IPS DF 4.7 (cell line): ENCODE measurements at regions not wholly inside any gene's neighbourhood (a gene's known extent, or its start where the extent isn't known, plus 50 kb on each side); places are given as distances from the start of the nearest gene placed in this dataset.

Source experiments
- DNase-seq: peaks from one replicate; pipeline ENCODE4 v3.0.0-alpha.2; 2013; ENCODE audit warnings: low spot score; ENCODE audit errors: extremely low read depth

DNA sequence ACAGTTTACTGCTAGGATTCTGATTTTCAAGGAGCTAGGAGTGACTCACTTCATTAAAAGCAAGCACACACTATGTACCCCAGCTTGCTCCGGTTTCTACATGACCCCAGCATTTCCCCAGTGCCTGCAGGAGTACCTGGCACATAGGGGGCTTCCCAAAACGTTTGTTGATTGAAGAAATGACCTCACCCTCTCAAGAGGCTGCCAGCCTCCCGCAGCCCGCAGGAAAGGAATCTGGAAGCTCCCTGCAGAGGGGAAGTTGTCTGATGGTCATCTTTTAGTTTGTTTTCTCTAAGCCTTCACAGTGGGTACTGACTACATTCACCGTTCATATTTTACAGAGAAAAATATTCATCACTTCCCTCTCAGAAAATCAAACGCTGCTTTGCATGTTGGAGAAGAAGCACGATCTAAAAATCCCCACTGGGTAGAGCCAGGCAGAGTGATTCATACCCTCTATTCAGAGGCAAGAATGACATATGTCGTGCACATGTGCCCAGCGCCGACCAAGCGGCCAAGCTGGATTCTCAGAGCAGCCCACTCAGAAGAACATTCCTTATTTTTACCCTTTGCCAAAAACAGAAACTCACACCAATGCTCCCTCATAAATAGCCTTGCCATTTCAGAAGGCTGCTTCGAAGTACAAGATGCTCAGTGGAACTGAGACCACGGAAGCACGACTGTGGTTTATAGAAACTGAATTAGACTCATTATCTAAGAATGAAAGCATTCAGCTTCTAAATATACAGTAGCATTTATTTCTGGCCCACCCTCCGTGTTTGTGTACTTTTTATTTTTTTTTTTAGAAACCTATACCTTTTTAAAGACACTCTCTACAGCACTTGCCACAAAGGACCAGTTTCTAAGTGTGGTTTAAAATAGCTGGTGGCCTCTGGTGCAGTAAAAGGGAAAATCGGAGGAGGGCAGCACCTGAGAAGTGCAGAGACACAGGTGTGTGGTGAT lies 143.2 kb downstream of the MIS18A start:
- no peak for DNase-seq

DNA sequence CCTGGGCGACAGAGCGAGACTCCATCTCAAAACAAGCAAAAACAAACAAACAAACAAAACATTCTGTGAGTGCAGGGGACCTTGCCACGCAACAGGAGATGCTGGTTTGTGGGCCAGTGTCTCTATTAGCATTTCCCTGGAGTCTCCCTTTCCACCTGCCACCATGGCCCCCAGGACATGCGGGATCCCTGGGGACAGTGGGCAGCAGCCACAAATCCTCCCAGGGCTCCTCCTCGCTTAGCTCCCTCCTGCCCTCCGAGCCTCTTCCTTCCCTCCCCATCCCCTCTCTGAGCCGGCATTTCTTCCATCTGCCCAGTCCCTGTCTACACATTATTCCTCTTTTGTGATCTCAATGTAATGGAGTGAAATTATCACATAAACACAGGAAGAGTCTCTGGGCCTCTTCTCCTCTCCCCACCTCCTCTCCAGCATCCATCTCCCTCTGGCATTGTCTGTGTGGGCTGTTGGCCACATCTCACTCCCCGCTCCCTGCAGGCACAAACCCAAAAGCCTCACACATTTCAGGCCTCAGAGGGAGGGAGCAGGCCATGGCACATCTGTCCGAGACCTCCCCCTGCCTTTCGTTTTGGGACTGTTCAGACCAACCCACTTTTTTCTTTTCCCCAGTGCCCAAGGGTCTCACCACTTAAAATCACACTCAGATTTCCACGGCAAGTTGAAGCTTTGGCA lies 144.3 kb downstream of the MIS18A start:
- no peak for DNase-seq

DNA sequence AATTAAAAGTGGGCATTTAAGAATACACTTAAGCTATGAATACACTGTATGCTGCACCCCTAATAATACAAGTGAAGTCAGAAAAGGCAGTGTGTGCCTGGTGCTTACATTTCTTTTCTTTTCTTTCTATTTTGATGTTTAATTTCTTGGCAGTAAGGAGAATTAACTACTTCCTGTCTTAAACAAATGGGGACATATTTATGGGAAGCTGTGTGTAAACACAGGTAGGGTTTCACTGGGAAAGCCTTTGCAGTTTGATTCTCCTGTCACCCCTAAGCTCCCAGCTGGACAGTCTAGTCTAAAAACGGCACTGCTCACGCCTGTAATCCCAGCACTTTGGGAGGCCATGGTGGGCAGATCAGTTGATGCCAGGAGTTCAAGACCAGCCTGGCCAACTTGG lies 146.0 kb downstream of the MIS18A start:
- DNase-seq: no peak

DNA sequence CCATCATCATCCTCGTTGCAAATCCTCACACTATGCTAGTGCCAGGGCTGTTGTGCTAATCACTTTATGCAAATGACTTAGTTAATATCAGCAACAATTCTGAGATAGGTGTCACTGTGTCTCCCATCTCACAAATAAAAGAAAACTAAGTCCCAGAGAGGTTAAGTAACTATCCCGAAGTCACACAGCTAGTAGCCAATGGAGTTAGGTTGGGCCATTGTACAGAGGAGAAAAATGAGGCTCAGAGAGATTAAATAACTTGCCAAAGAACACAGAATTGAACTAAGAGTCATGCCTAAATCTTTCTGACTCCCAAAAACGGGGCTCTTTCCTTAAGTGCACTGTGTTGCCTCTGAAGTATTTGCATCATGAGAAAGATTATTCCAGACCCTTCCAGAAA lies 146.4 kb downstream of the MIS18A start:
- DNase-seq: no peak

DNA sequence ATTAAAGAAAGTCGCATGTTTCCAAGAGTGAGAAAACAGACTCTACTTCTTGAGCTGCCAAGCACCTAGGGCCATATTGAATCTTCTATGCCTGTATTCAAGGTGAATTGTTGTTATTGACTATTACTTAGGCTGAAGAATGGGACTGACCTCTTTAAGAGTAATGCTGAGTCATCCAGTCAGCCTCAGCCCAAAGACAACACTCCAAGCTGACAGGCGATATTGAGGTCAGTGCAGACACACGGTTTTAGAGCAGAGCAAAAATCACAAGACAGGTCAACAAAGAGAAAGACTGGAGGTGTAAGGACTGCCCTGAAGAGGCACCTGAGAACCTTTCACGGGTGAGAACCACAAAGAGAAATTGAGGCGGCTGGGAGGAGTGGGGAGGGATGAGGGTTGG lies 146.9 kb downstream of the MIS18A start:
- no peak for DNase-seq

DNA sequence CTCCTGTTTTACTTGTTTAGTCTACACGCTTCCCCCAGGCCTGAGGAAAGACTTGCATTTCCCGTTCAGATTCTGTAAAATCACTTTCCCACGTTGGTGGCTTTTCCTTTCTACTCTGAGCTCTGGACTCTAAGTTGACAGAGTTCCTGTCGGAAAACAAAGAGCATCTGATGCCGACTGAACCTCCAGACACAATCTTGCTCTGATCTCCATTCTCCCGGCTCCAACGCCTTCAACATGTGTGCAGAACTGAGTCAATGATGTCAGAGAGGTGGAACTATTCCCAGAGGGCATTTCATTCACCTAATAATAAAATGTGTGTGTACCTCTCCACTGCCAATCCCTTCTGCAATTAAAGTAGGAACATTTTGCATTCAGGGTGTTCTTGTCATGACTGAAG lies 147.7 kb downstream of the MIS18A start:
- no peak for DNase-seq

DNA sequence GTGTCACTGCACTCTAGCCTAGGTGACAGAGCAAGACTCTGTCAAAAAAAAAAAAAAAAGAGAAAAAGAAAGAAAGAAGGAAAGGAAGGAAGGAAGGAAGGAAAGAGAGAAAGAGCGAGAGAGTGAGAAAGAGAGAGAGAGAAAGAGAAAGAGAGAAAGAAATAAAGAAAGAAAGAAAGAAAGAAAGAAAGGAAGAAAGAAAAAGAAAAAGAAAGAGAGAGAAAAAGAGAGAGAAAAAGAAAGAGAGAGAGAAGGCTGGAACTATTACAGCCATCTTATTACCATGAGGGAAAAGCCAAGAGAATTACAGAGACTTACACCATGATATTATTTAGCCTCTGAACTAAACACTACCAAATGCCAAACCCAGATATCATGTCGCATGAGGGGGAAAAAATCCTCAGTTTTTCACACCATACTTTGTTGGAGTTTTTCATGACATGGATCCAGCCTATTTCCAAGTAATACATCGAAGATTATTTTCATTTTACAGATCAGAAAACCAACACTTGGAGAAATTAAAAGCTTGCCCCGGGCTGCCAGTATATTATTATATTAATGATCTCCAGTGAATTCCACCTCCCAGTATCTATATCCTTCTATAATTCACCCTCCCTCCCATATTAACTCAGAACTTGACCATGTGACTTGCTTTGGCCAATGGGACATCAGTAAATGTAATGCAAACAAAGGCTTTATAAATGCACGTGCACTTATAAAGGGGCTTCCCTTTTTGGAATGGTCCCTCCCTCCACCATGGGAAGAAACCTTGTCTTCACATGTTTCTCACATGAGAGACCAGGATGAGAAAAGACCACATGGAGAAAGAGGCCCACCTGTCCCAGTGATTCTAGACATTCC lies 148.6 kb downstream of the MIS18A start:
- DNase-seq: no peak

DNA sequence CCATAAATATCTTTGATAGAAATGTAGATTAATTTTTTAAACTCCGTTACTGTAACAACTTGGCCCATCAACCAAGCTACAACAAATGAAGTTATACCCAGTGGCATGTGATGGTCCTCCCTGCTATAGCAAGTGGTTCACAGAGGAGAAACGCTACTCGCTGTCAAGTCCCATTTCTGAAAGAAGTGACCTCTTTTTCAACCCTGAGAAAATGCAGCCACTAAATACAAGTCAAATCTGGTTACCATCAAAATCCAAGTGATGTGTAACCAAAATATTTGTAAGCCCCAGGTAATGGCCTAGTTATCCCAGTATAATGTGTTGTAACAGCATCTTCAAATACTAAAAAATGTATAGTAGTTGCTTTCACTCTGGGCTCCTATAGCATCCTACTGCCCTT lies 151.8 kb downstream of the MIS18A start:
- no peak for DNase-seq

DNA sequence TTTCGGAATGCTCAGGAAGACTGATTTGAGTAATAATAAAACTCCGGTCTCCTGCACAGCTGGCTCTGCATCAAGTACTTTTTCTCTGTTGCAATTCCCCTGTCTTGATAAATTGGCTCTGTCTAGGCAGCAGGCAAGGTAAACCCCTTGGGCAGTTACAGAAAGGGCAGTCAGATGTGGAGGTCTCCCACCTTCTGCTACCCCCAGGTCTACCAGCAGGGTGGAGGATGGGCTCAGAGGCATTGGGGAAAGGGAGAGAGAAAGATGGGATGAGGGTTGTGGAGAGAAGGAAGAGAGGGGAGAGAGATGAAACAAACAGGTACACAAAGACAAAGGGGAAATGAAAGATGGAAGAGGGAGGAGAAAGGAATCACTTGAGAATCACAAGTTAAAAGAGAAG lies 156.8 kb downstream of the MIS18A start:
- no peak for DNase-seq

DNA sequence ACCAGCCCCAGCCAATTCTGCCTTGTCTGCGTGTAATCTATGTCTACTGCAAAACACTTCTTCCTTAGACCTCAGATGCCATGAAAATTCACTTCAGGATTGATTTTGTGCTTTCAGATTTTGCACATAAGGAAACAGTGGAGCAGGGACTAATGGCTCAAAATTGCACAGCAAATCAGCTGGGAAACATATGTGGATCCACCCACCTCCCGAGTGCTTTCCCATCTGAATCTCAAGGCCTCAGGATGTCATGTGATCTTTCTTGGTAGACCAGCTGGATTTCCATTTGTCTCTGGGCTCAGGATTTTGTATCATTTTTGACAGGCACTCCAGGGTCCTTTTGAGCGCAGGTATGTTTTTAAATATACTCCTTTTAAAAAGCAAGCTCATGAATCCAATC lies 158.6 kb downstream of the MIS18A start:
- no peak for DNase-seq

DNA sequence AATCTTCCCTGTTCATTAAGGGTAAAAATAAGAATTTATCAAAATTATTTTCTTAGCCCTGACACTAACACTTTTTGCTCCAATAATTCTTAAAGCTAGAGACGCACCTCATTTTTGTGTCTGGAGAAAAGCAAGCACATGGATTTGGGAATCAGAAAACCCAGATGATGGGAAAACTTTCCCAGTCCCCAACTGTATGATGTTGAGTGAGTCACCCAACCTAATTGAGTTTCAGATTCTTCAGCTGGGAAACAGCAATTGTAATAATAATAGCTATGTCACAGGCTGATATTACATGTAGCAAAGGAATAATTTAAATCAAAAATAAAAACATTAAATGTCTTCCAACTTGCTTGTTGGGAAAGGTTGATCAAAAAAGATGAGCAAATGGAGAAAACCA lies 159.0 kb downstream of the MIS18A start:
- no peak for DNase-seq

DNA sequence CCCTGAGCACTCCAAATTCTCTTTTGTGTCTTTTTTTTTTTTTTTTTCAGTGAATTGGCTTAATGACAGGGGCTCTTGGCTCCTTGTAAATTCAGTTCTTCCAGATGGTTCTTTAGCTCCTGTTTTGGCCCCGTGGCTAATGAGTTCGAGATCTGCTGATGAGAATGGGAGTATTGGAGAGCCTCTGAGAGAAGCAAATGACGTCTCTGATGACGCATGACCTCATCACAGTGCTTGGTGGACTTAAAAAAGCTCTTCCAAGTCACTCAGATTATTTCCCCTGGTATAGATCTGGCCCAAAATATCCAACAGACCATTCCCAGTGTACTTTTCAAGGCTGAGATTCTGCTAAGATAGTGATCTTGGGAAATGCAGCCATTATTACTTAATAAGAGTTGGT lies 159.5 kb downstream of the MIS18A start:
- no peak for DNase-seq

DNA sequence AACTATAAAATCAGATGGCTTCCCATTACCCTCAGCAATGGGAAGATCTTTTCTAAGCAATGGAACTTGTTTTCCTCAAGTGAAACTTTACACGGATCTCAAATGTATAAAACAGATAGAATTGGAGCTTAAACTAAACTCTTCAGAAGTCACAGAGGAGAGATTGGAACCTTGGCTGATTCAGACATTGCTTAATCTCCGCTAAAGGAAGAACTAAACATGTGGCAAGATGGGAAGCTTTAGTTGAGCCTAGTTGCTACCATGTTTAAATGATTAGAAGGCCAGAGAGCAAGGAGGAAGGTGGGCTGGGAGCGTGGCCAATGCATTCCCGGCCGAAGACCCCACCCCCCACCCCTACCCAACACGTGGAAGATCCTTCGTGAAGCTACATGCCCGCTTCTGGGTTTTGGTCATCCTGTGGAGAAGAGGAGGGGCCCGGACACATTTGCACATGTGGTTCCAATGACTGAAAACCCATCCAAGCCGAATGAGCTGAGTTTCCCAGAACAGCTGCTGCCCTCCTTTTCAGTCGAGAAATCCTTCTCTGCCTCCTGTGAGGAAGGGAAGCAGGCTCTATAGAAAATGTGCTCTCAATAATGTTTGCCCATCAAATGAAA lies 164.3 kb downstream of the MIS18A start:
- no peak for DNase-seq

DNA sequence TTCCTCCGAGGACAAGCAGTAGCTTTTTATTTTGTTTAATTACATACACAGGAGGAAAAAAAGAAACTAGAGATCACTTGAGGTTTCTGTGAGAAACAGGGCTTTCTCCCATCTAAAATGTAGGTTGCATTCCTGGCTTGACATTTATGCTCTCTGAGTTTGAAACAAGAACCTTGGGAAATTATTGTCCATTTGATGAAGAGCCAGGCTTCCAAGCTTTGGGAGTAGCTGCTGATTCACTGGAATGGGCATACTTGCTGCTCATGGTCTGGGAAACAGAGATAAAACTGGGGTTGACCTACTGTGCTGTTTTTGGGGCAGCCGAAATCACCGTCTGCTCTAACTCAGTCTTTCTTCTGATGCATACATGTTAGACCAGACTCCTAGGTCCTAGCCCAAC lies 165.4 kb downstream of the MIS18A start:
- no peak for DNase-seq

DNA sequence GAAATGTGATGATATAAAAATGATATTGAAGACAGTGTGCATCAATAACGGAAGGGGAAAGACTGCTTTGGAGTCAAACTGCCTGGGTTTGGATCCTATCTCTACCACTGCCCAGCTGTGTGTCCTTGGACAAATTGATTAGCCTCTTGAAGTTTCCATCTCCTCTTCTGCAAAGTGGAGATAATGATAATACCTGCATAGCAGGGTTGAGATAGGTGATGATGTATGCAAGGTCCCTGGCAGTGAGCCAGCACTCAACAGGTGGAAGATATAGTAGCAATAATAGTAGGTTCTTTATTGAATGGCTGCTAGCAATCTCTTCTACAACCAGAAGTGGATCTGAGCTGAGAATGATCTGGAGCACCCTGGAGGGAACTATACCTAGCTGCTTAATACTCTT lies 166.7 kb downstream of the MIS18A start:
- no peak for DNase-seq

DNA sequence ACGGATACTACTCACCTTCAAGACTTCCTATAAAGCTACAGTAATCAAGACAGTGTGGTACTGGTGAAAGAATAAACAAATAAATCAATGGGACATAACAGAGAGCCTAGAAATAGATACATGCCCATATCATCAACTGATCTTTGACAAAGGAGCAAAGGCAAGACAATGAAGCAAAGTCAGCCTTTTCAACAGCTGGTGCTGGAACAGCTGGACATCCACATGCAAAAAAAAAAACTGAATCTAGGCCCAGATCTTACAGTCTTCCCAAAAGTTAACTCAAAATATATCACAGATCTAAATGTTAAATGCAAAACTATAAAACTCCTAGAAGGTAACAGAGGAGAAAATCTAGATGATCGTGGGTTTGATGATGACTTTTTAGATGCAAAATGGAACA lies 170.3 kb downstream of the MIS18A start:
- no peak for DNase-seq

DNA sequence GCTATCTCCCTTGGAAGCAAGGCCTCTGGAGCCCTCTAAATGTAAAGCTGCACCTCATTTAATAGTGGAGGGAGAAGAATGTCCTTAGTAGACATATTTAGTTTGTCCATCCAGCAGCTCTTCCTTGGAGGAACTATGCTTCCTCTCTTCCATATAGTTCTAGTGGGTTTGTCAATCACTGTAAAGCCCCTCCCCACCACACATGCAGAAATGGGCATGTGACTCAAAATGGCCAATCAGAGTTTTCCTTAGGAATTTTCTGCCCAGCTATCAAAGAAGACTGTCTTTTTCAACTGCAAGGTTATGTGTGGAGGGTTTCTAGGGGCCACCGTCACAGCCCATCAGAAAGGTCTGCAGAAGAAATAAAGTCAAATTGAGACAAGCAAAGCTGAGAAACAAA lies 175.5 kb downstream of the MIS18A start:
- no peak for DNase-seq

DNA sequence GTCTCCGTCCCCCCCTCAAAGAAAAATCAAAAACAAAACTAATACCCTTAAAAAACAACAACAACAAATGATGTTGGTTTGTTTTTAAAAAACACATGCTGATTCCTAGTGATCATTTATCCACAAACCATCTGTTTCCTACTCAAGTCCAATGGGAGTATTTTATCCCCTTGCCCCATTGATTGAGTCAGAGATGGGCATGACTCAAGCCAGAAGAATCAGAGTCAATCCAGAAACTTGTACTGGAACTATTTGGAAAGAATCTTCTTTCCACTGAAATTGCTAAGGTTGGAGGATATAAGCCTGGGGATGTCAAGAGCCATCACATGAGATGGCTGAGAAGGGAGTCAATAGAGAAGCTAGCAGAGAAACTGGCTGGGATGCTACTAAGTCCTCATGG lies 176.4 kb downstream of the MIS18A start:
- DNase-seq: no peak

DNA sequence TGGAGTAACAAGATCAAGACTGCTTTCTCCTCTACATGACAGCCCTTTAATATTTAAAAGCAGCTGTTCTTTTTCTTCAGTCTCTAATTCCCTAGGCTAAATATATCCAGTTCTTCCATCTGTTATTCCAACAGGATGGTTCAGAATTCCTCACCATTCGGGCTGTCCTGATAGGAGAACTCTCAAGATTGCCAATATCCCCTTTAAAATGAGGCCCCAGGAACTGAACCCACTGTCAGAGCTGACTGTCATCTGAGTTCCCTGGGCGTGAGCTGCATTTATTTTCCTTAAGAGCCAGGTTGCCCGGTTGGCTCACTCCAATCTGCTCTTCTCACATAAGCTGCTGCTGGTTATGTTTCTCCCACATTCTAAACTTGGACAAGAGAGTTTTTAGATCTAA lies 177.6 kb downstream of the MIS18A start:
- DNase-seq: no peak

DNA sequence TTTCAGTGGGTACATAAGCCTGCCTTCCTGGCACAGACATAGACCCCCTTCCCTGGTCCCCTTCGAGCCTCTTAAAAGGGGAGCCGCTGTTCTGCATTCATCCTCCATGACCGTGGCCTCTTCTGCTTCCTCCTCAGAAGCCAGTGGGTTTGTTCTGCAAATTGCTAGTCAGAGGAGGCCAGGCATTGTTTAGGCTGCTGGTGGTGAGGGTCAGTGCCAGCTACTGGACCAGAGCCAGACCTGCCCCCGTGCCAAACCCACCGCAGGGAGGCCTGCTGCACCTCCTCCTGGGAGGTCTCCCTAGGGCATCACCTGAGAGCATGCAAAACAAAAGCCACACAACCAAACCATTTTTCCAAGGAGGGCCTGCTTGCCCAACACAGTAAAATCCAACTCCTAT lies 178.4 kb downstream of the MIS18A start:
- DNase-seq: no peak

DNA sequence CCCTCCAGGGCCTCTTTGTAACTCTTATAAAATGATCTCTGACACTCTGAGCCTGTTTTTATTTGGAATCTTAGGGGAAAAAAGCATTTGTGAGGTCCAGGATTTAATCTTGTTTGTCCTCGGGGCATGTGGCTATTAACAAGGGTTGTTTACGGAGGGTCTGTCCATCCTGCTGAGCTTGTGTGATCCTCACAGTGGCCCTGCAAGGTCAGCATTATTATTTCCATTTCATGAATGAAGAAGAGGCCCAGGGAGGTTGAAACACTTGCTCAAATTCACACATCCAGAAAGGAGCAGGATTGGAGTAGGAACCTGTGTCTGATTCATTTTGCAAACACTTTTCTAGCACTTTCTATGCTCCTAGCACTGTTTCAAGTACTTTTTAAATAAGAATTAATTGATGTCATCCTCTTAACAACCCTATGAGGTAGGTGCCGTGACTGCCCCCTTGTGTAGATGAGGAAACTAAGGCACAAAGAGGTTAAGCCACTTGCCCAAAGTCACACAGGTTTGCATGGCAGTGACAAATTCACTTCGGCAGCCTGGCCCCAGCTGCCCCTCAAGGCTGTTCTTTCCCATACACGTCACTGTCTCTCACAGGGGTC lies 178.9 kb downstream of the MIS18A start:
- DNase-seq: peak; percentile 7
